GM23248 (cell line): ENCODE measurements at regions not wholly inside any gene's neighbourhood (a gene's known extent, or its start where the extent isn't known, plus 50 kb on each side); places are given as distances from the start of the nearest gene placed in this dataset.

Source experiments
- EZH2 ChIP-seq: fragments of 200-600 bp; sonication (generic); IDR thresholded peaks from 2 replicates; pipeline ENCODE4 v1.6.1; 2018; ENCODE audit warnings: antibody characterized with exemption, mild to moderate bottlenecking; ENCODE audit not compliant: insufficient read depth, poor library complexity, severe bottlenecking
- EZH2phosphoT487 ChIP-seq: fragments of 200-600 bp; sonication (generic); IDR thresholded peaks from 2 replicates; pipeline ENCODE4 v1.6.1; 2018; ENCODE audit warnings: antibody characterized with exemption, moderate library complexity, mild to moderate bottlenecking, low read depth; ENCODE audit not compliant: insufficient read depth

DNA sequence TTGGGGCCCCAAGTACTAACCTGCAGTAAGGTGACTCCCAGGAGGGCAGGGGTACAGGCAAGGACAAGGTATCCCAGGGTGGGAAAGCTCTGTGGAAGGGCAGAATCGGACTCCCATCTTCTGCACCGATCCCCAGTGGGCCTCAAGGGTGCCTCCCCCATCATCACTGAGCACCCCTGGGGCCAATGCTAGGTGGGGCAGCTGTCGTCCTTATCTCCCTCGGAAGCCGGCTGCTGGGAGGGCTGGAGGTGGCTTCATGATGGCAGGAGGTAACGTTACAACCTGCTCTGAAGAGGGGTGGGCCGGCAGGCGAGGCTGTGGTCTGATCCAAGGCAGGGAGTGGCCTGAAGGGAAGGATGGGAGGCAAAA, 87.6 kb upstream of the LINC01488 start:
- TF ChIP-seq EZH2: no peak
- TF ChIP-seq EZH2phosphoT487: no peak
